Stimulated activated CD4-positive, alpha-beta T cell treated with anti-CD3 and anti-CD28 coated beads, Interleukin-1b, Interleukin-23, amount 100 ng/mL, for 48 hours (primary cell): ENCODE measurements at regions not wholly inside any gene's neighbourhood (a gene's known extent, or its start where the extent isn't known, plus 50 kb on each side); places are given as distances from the start of the nearest gene placed in this dataset.
"Not testable (repeated sequence)": the region's sequence is repeated elsewhere in the genome, so short reads cannot be mapped to it uniquely, and the experiment has no call there.

Experiments
- DNase-seq: peaks from one replicate; pipeline ENCODE4 v3.0.0-alpha.2; 2020

- no peak for DNase-seq
These were observed 619.2 kb upstream of the GNPDA2 start for GRCh38 chr4:45345558-45345957.

GRCh38 chr4:45331802-45332201, 605.4 kb upstream of the GNPDA2 start:
- no peak for DNase-seq

GRCh38 chr4:45327544-45327943, 601.2 kb upstream of the GNPDA2 start:
- DNase-seq: no peak

GRCh38 chr4:45324455-45325417, 598.4 kb upstream of the GNPDA2 start:
- no peak for DNase-seq

GRCh38 chr4:45323453-45324058, 597.2 kb upstream of the GNPDA2 start:
- no peak for DNase-seq

- DNase-seq: no peak
These were observed 591.4 kb upstream of the GNPDA2 start for GRCh38 chr4:45317739-45318138.

GRCh38 chr4:45317276-45317675, 590.9 kb upstream of the GNPDA2 start:
- no peak for DNase-seq

- no peak for DNase-seq
These were observed 589.9 kb upstream of the GNPDA2 start for GRCh38 chr4:45316257-45316656.

GRCh38 chr4:45302828-45303227, 576.5 kb upstream of the GNPDA2 start:
- DNase-seq: no peak

- no peak for DNase-seq
These were observed 568.1 kb upstream of the GNPDA2 start for GRCh38 chr4:45294464-45294863.

GRCh38 chr4:45293335-45293734, 567.0 kb upstream of the GNPDA2 start:
- DNase-seq: no peak

GRCh38 chr4:45292844-45293243, 566.5 kb upstream of the GNPDA2 start:
- DNase-seq: no peak

GRCh38 chr4:45284400-45285085, 558.2 kb upstream of the GNPDA2 start:
- DNase-seq: no peak

GRCh38 chr4:45283352-45283751, 557.0 kb upstream of the GNPDA2 start:
- no peak for DNase-seq

GRCh38 chr4:45280121-45280520, 553.8 kb upstream of the GNPDA2 start:
- no peak for DNase-seq

- DNase-seq: no peak
These were observed 549.5 kb upstream of the GNPDA2 start for GRCh38 chr4:45275862-45276261.

- not testable (repeated sequence) for DNase-seq
These were observed 521.8 kb upstream of the GNPDA2 start for GRCh38 chr4:45248106-45248505.

- no peak for DNase-seq
These were observed 515.6 kb upstream of the GNPDA2 start for GRCh38 chr4:45241976-45242375.

- no peak for DNase-seq
These were observed 502.9 kb upstream of the GNPDA2 start for GRCh38 chr4:45229206-45229605.

- no peak for DNase-seq
These were observed 489.7 kb upstream of the GNPDA2 start for GRCh38 chr4:45215976-45216542.

GRCh38 chr4:45208476-45208875, 482.1 kb upstream of the GNPDA2 start:
- not testable (repeated sequence) for DNase-seq

- not testable (repeated sequence) for DNase-seq
These were observed 481.5 kb upstream of the GNPDA2 start for GRCh38 chr4:45207864-45208331.

GRCh38 chr4:45207241-45207863, 481.0 kb upstream of the GNPDA2 start:
- not testable (repeated sequence) for DNase-seq
